ENCODE measurements at regions not wholly inside any gene's neighbourhood (a gene's known extent, or its start where the extent isn't known, plus 50 kb on each side); places are given as distances from the start of the nearest gene placed in this dataset.

GRCh38 chr21:15289246-15289645 is 224.4 kb upstream of the NRIP1 start:
- DNase-seq (ENCODE audit: low read depth, low spot score): no peak
- Histone ChIP-seq H3K27ac (ENCODE audit: low read length) (no peak overlapping the region), H3K36me3 (ENCODE audit: control insufficient read depth, insufficient read depth, low read length) (no peaks in the 10 kb centered on the region), H3K9me3 (ENCODE audit: control insufficient read depth, insufficient read depth, low read depth, low read length) (no peaks in the 10 kb centered on the region), H3K4me3 (ENCODE audit: low read depth in 2 of 2, low read length in 2 of 2) (no peak overlapping the region), H3K27me3 (ENCODE audit: control insufficient read depth, insufficient read depth, low read length) (no peaks in the 10 kb centered on the region), H3K4me1 (ENCODE audit: control insufficient read depth, insufficient read depth, low read length) (no peaks in the 10 kb centered on the region)
- in situ Hi-C loops (cut with HindIII; ENCODE audit: low pct_unique_long_range_greater_than_20kb, low sequenced_read_pairs): no loop called here
- ChIA-PET CTCF (no interaction called here), POLR2A (no interaction called here)
- intact Hi-C loops (cut with micrococcal nuclease; ENCODE audit: unreplicated experiment): no loop called here
- TF ChIP-seq SIN3A (IDR thresholded peaks at IDR 0.05; ENCODE audit: borderline replicate concordance, insufficient read depth, low read depth, low read length) (no peak), CTCF (IDR thresholded peaks at IDR 0.05) (no peak), TCF7L2 (IDR thresholded peaks at IDR 0.05; ENCODE audit: low read depth, low read length) (no peak), POLR2AphosphoS5 (IDR thresholded peaks at IDR 0.05; ENCODE audit: low read depth, low read length) (no peak), REST (IDR thresholded peaks at IDR 0.05; ENCODE audit: insufficient read depth in 1 of 2, low read depth in 2 of 2, low read length in 1 of 2) (no peak)
- no peak for ATAC-seq
- no TSS peak for BruUV-seq (replicated peaks)

DNA sequence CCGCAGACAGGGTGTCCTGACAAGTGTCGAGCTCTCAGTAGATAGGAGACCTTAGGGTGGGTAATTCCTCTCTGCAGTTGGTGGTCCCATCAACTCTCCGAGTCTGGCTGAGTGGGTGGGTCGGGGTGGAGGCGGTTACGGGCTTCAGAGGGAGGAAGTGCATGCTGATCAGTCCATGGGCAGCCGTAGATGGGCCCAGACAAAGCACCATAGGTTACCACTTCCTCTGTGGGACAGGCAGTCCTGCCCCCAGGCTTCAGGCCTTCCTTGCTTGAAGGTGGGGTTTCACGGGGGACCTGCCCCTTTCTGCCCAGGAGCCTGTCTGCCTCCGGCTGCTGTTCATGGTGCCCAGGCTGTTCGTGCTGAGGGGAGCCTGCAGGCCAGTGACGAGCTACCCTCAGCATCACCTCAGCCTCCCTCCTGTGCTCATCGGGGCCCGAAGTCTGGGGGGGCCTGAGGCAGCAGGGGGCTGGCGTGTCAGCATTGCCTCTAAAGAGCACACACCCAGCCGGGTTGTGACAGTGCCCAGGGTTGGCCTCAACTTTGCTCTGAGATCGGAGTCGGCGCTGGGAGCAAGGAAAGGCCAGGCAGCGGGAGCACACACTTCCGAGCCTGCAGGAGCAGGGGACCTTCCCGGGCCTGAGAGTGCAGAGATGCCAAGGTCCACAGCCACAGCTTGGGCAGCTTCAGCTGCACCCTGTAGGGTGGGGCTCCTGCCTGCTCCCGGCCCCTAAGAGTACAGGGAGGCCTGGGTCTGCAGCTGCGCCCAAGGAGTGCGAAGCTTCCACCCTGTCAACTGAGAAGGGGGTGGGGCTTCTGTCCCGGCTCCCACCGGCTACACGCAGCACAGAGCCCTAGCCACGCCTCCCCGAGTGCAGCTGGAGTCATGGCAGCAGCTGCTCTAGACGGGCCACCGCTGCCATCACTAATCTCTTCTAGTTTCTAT is 225.4 kb upstream of the NRIP1 start:
- Histone ChIP-seq H3K4me1 (ENCODE audit: control insufficient read depth, insufficient read depth, low read length) (no peaks in the 10 kb centered on the region), H3K9me3 (ENCODE audit: control insufficient read depth, insufficient read depth, low read depth, low read length) (no peaks in the 10 kb centered on the region), H3K36me3 (ENCODE audit: control insufficient read depth, insufficient read depth, low read length) (no peaks in the 10 kb centered on the region), H3K27me3 (ENCODE audit: control insufficient read depth, insufficient read depth, low read length) (no peaks in the 10 kb centered on the region), H3K27ac (ENCODE audit: low read length) (no peak overlapping the region), H3K4me3 (ENCODE audit: low read depth in 2 of 2, low read length in 2 of 2) (no peak overlapping the region)
- TF ChIP-seq POLR2AphosphoS5 (IDR thresholded peaks at IDR 0.05; ENCODE audit: low read depth, low read length) (no peak), TCF7L2 (IDR thresholded peaks at IDR 0.05; ENCODE audit: low read depth, low read length) (no peak), SIN3A (IDR thresholded peaks at IDR 0.05; ENCODE audit: borderline replicate concordance, insufficient read depth, low read depth, low read length) (no peak), CTCF (IDR thresholded peaks at IDR 0.05) (no peak), REST (IDR thresholded peaks at IDR 0.05; ENCODE audit: insufficient read depth in 1 of 2, low read depth in 2 of 2, low read length in 1 of 2) (no peak)
- BruUV-seq (replicated peaks): no TSS peak
- in situ Hi-C loops (cut with HindIII; ENCODE audit: low pct_unique_long_range_greater_than_20kb, low sequenced_read_pairs): no loop called here
- ATAC-seq: no peak
- POLR2A ChIA-PET: no interaction called here
- intact Hi-C loops (cut with micrococcal nuclease; ENCODE audit: unreplicated experiment): no loop called here
- no peak for DNase-seq (ENCODE audit: low read depth, low spot score)
- CTCF ChIA-PET: no interaction called here

Measured in Panc1 (cell line).